ENCODE measurements at regions not wholly inside any gene's neighbourhood (a gene's known extent, or its start where the extent isn't known, plus 50 kb on each side); places are given as distances from the start of the nearest gene placed in this dataset.
"Not testable (repeated sequence)": the region's sequence is repeated elsewhere in the genome, so short reads cannot be mapped to it uniquely, and the experiment has no call there.

DNA sequence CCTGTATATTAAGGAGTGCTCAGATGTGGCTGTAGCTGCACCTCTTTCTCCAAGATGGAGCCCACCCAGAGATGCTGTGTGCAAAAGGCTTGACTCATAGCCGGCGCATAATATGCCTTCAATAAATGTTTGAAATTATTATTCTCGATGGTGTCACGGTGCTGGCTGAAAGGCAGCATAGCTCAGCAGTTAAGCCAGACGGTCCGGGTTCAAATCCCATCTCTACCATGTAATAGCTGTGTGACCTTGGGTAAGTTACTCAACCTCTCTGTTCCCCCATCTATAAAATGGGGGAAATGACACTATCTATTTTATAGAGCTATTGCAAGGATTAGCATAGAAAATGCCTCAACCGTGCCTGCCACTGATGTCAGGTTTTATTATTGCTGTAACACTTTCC lies 164.2 kb downstream of the GOSR1 start:
- TF ChIP-seq SUZ12 (IDR thresholded peaks at IDR 0.05; ENCODE audit: low read depth, low read length); POLR2AphosphoS5 (IDR thresholded peaks at IDR 0.05; ENCODE audit: low read depth, low read length); NFKBIZ (CRISPR knock-in tag; IDR thresholded peaks at IDR 0.05); HNRNPK (IDR thresholded peaks at IDR 0.05; ENCODE audit: low read depth, low read length, poor library complexity, severe bottlenecking); BRCA1 (CRISPR knock-in tag; IDR thresholded peaks at IDR 0.05); PCBP1 (IDR thresholded peaks at IDR 0.05; ENCODE audit: borderline replicate concordance, low read depth, low read length): not testable (repeated sequence)
- TF ChIP-seq, protein P1, sequence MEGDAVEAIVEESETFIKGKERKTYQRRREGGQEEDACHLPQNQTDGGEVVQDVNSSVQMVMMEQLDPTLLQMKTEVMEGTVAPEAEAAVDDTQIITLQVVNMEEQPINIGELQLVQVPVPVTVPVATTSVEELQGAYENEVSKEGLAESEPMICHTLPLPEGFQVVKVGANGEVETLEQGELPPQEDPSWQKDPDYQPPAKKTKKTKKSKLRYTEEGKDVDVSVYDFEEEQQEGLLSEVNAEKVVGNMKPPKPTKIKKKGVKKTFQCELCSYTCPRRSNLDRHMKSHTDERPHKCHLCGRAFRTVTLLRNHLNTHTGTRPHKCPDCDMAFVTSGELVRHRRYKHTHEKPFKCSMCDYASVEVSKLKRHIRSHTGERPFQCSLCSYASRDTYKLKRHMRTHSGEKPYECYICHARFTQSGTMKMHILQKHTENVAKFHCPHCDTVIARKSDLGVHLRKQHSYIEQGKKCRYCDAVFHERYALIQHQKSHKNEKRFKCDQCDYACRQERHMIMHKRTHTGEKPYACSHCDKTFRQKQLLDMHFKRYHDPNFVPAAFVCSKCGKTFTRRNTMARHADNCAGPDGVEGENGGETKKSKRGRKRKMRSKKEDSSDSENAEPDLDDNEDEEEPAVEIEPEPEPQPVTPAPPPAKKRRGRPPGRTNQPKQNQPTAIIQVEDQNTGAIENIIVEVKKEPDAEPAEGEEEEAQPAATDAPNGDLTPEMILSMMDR (CRISPR knock-in tag; IDR thresholded peaks at IDR 0.05): not testable (repeated sequence)
- TF ChIP-seq, protein P2, sequence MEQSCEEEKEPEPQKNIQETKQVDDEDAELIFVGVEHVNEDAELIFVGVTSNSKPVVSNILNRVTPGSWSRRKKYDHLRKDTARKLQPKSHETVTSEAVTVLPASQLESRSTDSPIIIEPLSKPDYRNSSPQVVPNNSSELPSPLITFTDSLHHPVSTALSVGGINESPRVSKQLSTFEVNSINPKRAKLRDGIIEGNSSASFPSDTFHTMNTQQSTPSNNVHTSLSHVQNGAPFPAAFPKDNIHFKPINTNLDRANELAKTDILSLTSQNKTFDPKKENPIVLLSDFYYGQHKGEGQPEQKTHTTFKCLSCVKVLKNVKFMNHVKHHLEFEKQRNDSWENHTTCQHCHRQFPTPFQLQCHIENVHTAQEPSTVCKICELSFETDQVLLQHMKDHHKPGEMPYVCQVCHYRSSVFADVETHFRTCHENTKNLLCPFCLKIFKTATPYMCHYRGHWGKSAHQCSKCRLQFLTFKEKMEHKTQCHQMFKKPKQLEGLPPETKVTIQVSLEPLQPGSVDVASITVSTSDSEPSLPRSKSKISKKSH (CRISPR knock-in tag; IDR thresholded peaks at IDR 0.05; ENCODE audit: borderline replicate concordance): not testable (repeated sequence)
- TF ChIP-seq, protein P3, sequence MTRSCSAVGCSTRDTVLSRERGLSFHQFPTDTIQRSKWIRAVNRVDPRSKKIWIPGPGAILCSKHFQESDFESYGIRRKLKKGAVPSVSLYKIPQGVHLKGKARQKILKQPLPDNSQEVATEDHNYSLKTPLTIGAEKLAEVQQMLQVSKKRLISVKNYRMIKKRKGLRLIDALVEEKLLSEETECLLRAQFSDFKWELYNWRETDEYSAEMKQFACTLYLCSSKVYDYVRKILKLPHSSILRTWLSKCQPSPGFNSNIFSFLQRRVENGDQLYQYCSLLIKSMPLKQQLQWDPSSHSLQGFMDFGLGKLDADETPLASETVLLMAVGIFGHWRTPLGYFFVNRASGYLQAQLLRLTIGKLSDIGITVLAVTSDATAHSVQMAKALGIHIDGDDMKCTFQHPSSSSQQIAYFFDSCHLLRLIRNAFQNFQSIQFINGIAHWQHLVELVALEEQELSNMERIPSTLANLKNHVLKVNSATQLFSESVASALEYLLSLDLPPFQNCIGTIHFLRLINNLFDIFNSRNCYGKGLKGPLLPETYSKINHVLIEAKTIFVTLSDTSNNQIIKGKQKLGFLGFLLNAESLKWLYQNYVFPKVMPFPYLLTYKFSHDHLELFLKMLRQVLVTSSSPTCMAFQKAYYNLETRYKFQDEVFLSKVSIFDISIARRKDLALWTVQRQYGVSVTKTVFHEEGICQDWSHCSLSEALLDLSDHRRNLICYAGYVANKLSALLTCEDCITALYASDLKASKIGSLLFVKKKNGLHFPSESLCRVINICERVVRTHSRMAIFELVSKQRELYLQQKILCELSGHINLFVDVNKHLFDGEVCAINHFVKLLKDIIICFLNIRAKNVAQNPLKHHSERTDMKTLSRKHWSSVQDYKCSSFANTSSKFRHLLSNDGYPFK (CRISPR knock-in tag; IDR thresholded peaks at IDR 0.05; ENCODE audit: borderline replicate concordance): not testable (repeated sequence)
- TF ChIP-seq, protein P4, sequence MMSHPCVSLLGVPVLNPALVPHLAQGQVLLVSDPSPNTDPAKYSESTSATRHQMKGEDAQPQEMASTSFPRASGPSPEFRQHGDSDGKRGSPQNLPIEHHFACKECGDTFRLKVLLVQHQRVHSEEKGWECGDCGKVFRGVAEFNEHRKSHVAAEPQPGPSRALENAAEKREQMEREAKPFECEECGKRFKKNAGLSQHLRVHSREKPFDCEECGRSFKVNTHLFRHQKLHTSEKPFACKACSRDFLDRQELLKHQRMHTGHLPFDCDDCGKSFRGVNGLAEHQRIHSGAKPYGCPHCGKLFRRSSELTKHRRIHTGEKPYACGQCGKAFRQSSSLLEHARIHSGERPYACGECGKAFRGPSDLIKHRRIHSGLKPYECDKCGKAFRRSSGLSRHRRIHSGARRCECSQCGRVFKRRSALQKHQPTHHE (CRISPR knock-in tag; IDR thresholded peaks at IDR 0.05; ENCODE audit: borderline replicate concordance): not testable (repeated sequence)
- TF ChIP-seq, protein P5, sequence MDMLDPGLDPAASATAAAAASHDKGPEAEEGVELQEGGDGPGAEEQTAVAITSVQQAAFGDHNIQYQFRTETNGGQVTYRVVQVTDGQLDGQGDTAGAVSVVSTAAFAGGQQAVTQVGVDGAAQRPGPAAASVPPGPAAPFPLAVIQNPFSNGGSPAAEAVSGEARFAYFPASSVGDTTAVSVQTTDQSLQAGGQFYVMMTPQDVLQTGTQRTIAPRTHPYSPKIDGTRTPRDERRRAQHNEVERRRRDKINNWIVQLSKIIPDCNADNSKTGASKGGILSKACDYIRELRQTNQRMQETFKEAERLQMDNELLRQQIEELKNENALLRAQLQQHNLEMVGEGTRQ (IDR thresholded peaks at IDR 0.05; ENCODE audit: low read depth, low read length): not testable (repeated sequence)
- TF ChIP-seq, protein P5 (CRISPR knock-in tag; IDR thresholded peaks at IDR 0.05; ENCODE audit: borderline replicate concordance): not testable (repeated sequence)
- TF ChIP-seq, protein P6, sequence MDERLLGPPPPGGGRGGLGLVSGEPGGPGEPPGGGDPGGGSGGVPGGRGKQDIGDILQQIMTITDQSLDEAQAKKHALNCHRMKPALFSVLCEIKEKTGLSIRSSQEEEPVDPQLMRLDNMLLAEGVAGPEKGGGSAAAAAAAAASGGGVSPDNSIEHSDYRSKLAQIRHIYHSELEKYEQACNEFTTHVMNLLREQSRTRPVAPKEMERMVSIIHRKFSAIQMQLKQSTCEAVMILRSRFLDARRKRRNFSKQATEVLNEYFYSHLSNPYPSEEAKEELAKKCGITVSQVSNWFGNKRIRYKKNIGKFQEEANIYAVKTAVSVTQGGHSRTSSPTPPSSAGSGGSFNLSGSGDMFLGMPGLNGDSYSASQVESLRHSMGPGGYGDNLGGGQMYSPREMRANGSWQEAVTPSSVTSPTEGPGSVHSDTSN (CRISPR knock-in tag; IDR thresholded peaks at IDR 0.05): not testable (repeated sequence)
- TF ChIP-seq, protein P7, sequence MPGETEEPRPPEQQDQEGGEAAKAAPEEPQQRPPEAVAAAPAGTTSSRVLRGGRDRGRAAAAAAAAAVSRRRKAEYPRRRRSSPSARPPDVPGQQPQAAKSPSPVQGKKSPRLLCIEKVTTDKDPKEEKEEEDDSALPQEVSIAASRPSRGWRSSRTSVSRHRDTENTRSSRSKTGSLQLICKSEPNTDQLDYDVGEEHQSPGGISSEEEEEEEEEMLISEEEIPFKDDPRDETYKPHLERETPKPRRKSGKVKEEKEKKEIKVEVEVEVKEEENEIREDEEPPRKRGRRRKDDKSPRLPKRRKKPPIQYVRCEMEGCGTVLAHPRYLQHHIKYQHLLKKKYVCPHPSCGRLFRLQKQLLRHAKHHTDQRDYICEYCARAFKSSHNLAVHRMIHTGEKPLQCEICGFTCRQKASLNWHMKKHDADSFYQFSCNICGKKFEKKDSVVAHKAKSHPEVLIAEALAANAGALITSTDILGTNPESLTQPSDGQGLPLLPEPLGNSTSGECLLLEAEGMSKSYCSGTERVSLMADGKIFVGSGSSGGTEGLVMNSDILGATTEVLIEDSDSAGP (CRISPR knock-in tag; IDR thresholded peaks at IDR 0.05; ENCODE audit: borderline replicate concordance): not testable (repeated sequence)
